ENCODE measurements at regions not wholly inside any gene's neighbourhood (a gene's known extent, or its start where the extent isn't known, plus 50 kb on each side); places are given as distances from the start of the nearest gene placed in this dataset.

DNA sequence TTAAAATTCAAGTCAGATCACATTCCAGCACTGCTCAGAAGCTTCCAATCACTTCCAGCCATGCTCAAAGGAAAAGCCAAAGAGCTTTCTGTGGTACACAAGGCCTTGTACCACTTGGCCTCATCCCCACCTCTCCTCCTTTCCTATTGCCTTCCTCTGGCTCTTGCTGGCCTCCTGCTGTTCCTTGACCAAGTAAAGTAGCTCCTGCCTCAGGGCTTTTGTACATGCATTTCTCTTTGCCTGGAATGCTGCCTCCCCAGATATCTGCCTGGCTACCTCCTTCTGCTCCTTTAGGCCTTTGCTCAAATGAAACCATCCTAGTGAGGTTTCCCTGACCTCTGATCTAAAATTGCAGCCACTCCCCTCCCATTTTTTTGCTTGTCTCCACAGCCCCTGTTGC, 51.2 kb upstream of the TCL1B start:
- Histone ChIP-seq H3K27me3 (ENCODE audit: insufficient read depth, low read length) (peaks cover 7% of the 10 kb centered on the region; the same call in 1 of the 2 replicates), H3K79me2 (ENCODE audit: insufficient read depth, low read length) (no peaks in the 10 kb centered on the region), H3K9me2 (ENCODE audit: insufficient read depth) (no peaks in the 10 kb centered on the region), H4K20me1 (ENCODE audit: insufficient read depth) (no peaks in the 10 kb centered on the region; the same call in 1 of the 2 replicates), H3K27ac (ENCODE audit: low read depth, low read length) (no peak overlapping the region), H3K9ac (ENCODE audit: low read length) (no peak overlapping the region), H2AFZ (ENCODE audit: low read depth, low read length, poor library complexity, severe bottlenecking) (no peak overlapping the region), H3K36me3 (ENCODE audit: control insufficient read depth in 1 of 2, insufficient read depth in 2 of 2, low read length in 2 of 2) (no peaks in the 10 kb centered on the region), H3K4me3 (replicated peaks in 1 of 2; ENCODE audit: low read depth in 1 of 2, low read length in 2 of 2) (no peak overlapping the region), H3K4me1 (ENCODE audit: control insufficient read depth in 1 of 2, insufficient read depth in 2 of 2, low read length in 2 of 2) (no peaks in the 10 kb centered on the region), H3K9me3 (ENCODE audit: control insufficient read depth in 1 of 2, insufficient read depth in 1 of 2, low read depth in 1 of 2, low read length in 2 of 2) (no peaks in the 10 kb centered on the region), H3K4me2 (ENCODE audit: low read length) (no peak overlapping the region)
- RAD21 ChIA-PET (ENCODE audit: low non-redundant PET in 1 of 2, low total read pairs in 2 of 2, uncharacterized antibody in 2 of 2, unreplicated experiment in 2 of 2), result no interaction called here
- TF ChIP-seq, protein P1, sequence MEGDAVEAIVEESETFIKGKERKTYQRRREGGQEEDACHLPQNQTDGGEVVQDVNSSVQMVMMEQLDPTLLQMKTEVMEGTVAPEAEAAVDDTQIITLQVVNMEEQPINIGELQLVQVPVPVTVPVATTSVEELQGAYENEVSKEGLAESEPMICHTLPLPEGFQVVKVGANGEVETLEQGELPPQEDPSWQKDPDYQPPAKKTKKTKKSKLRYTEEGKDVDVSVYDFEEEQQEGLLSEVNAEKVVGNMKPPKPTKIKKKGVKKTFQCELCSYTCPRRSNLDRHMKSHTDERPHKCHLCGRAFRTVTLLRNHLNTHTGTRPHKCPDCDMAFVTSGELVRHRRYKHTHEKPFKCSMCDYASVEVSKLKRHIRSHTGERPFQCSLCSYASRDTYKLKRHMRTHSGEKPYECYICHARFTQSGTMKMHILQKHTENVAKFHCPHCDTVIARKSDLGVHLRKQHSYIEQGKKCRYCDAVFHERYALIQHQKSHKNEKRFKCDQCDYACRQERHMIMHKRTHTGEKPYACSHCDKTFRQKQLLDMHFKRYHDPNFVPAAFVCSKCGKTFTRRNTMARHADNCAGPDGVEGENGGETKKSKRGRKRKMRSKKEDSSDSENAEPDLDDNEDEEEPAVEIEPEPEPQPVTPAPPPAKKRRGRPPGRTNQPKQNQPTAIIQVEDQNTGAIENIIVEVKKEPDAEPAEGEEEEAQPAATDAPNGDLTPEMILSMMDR (IDR thresholded peaks at IDR 0.05 in 2 of 3, conservative IDR thresholded peaks at IDR 0.05 in 1 of 3; ENCODE audit: borderline replicate concordance in 1 of 3, insufficient read depth in 1 of 3, low read depth in 2 of 3, low read length in 2 of 3), result no peak
- no peak for TF ChIP-seq EGR1 (IDR thresholded peaks at IDR 0.05; ENCODE audit: low read depth)
- no peak for TF ChIP-seq FOSL1 (IDR thresholded peaks at IDR 0.05; ENCODE audit: low read depth)
- no TSS peak for BruUV-seq (replicated peaks)
- CTCF ChIA-PET, result no interaction called here
- intact Hi-C loops (cut with micrococcal nuclease), result no loop called here
- POLR2A ChIA-PET, result no interaction called here
- no peak for ATAC-seq
- no peak for DNase-seq (ENCODE audit: low read depth, low spot score)
